GM19240 (cell line): ENCODE measurements at regions not wholly inside any gene's neighbourhood (a gene's known extent, or its start where the extent isn't known, plus 50 kb on each side); places are given as distances from the start of the nearest gene placed in this dataset.
"Not testable (repeated sequence)": the region's sequence is repeated elsewhere in the genome, so short reads cannot be mapped to it uniquely, and the experiment has no call there.

ENCODE experiments used
- DNase-seq: peaks from one replicate; pipeline ENCODE4 v3.0.0; 2011; ENCODE audit warnings: low spot score; ENCODE audit not compliant: insufficient read length

- no peak for DNase-seq
Measured at GRCh38 chr6:7000825-7001777, 106.7 kb upstream of the RREB1 start.

- DNase-seq = no peak
Measured at GRCh38 chr6:7003041-7003440, 104.7 kb upstream of the RREB1 start.

GRCh38 chr6:7004581-7005297, 103.0 kb upstream of the RREB1 start:
- no peak for DNase-seq

GRCh38 chr6:7006515-7007191, 101.1 kb upstream of the RREB1 start:
- no peak for DNase-seq

- no peak for DNase-seq
Measured at GRCh38 chr6:7008451-7008988, 99.2 kb upstream of the RREB1 start.

- DNase-seq = no peak
Measured at GRCh38 chr6:7016226-7016625, 91.5 kb upstream of the RREB1 start.

GRCh38 chr6:7021301-7021700, 86.5 kb upstream of the RREB1 start:
- DNase-seq = no peak

GRCh38 chr6:7025861-7026260, 81.9 kb upstream of the RREB1 start:
- DNase-seq = no peak

GRCh38 chr6:7028963-7029362, 78.8 kb upstream of the RREB1 start:
- DNase-seq = not testable (repeated sequence)

GRCh38 chr6:7030968-7031367, 76.8 kb upstream of the RREB1 start:
- not testable (repeated sequence) for DNase-seq

GRCh38 chr6:7033202-7033601, 74.6 kb upstream of the RREB1 start:
- DNase-seq = no peak

- no peak for DNase-seq
Measured at GRCh38 chr6:7034055-7034454, 73.7 kb upstream of the RREB1 start.

- DNase-seq = no peak
Measured at GRCh38 chr6:7035837-7036249, 71.9 kb upstream of the RREB1 start.

- no peak for DNase-seq
Measured at GRCh38 chr6:7041511-7042026, 66.2 kb upstream of the RREB1 start.

GRCh38 chr6:7042056-7042653, 65.6 kb upstream of the RREB1 start:
- DNase-seq = no peak

GRCh38 chr6:7042654-7043545, 64.9 kb upstream of the RREB1 start:
- DNase-seq = no peak

- no peak for DNase-seq
Measured at GRCh38 chr6:7045331-7045730, 62.4 kb upstream of the RREB1 start.

GRCh38 chr6:7045746-7046145, 62.0 kb upstream of the RREB1 start:
- DNase-seq = no peak

- no peak for DNase-seq
Measured at GRCh38 chr6:7047128-7047527, 60.6 kb upstream of the RREB1 start.

GRCh38 chr6:7047966-7048365, 59.8 kb upstream of the RREB1 start:
- no peak for DNase-seq
